Activated T-cell treated with anti-CD3 and anti-CD28 coated beads, Interleukin-2, amount 50 U/mL, for 24 hours (primary cell): ENCODE measurements at regions not wholly inside any gene's neighbourhood (a gene's known extent, or its start where the extent isn't known, plus 50 kb on each side); places are given as distances from the start of the nearest gene placed in this dataset.

ENCODE experiments used
- DNase-seq: peaks from one replicate; pipeline ENCODE4 v3.0.0-alpha.2; 2020
- H3K27ac Mint-ChIP-seq: 2 replicates; pipeline ENCODE4 v1.8.0; 2020; ENCODE audit warnings: mild to moderate bottlenecking, mixed read lengths
- H3K27me3 Mint-ChIP-seq: 2 replicates; pipeline ENCODE4 v1.8.0; 2020; ENCODE audit warnings: mixed read lengths
- H3K36me3 Mint-ChIP-seq: 2 replicates; pipeline ENCODE4 v1.8.0; 2020; ENCODE audit warnings: low read depth, mixed read lengths
- H3K4me1 Mint-ChIP-seq: 2 replicates; pipeline ENCODE4 v1.8.0; 2020; ENCODE audit warnings: low read depth, mixed read lengths
- H3K4me3 Mint-ChIP-seq: 2 replicates; pipeline ENCODE4 v1.8.0; 2020; ENCODE audit warnings: mild to moderate bottlenecking, moderate library complexity, mixed read lengths
- H3K9me3 Mint-ChIP-seq: 2 replicates; pipeline ENCODE4 v1.8.0; 2020; ENCODE audit warnings: mixed read lengths

DNA sequence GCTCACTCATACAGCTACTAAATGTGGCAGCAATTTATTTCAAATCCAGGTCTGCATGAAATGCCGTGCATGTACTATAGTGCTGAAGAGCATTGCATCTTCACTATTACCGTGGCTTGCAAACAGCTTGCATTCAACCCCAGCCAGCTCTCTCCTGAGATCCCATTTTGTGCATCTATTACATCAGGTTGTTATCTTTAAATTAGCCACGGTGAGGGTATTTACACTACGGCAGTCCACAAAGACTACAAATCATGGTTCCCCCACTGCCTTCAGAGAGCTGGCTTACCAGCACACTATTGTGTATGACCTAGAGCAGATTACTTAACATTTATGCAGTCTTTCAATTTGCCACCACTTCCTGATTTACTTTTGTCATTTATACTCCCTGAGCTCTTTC is 621.3 kb upstream of the LRATD1 start:
- H3K27ac Mint-ChIP-seq = no peak overlapping the region
- H3K27me3 Mint-ChIP-seq = no peaks in the 10 kb centered on the region
- no peak for DNase-seq
- no peaks in the 10 kb centered on the region for H3K9me3 Mint-ChIP-seq
- H3K36me3 Mint-ChIP-seq = no peaks in the 10 kb centered on the region
- no peak overlapping the region for H3K4me3 Mint-ChIP-seq
- no peaks in the 10 kb centered on the region for H3K4me1 Mint-ChIP-seq

DNA sequence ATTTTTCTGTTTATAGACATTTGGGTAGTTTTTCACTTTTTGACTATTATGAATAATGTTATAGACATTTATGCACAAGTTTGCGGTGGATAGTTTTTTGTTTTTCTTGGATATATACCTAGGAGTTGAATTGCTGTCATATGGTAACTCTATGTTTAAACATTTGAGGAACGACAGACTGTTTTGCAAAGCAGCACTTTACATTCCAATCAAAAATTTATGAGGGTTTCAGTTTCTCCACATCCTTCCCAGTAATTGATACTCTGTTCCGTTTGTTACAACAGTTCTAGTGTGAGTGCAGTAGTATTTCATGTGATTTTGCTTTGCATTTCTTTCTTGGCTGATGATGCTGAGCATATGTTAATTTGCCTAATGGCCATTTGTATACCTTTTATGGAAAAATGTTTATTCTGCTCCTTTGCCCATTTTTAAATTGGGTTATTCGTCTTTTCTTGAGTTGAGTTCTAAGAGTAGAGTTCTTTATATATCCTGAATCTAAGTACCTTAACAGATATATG is 617.3 kb upstream of the LRATD1 start:
- Mint-ChIP-seq H3K27ac (no peak overlapping the region), H3K4me1 (no peaks in the 10 kb centered on the region), H3K36me3 (no peaks in the 10 kb centered on the region), H3K9me3 (no peaks in the 10 kb centered on the region), H3K4me3 (no peak overlapping the region), H3K27me3 (no peaks in the 10 kb centered on the region)
- DNase-seq = no peak

DNA sequence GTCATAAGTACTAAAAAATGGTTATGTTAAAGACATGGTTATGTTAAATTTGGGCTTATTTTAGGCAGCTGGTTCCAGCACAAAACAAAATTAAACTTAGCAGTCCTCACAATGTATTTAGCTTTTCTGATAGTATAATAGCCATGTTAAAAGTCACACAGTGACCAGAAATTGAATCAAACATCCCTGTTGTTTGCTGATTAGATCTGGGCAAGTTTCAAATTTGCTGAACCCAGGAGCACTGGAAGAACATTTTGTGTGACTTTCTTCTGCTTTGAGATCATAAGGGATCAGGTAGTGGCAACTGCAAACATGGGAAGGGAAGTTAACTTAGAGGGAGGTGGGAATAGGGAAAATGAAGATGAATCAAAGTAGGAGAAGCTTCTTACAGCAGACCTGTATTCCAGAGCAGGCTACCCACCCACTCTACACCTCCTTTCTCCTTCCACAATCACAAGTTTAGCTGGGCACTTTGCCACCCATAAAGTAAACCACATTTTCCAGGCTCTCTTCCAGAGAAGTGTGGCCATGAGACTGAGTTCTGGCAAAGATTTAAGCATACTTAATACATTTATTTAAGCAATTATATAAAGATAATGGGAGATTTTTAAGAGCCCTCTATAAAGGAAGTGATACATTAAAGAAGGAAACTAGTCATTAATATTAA is 616.1 kb upstream of the LRATD1 start:
- Mint-ChIP-seq H3K27me3 (no peaks in the 10 kb centered on the region), H3K27ac (no peak overlapping the region), H3K4me1 (no peaks in the 10 kb centered on the region), H3K36me3 (no peaks in the 10 kb centered on the region), H3K9me3 (no peaks in the 10 kb centered on the region), H3K4me3 (no peak overlapping the region)
- no peak for DNase-seq

DNA sequence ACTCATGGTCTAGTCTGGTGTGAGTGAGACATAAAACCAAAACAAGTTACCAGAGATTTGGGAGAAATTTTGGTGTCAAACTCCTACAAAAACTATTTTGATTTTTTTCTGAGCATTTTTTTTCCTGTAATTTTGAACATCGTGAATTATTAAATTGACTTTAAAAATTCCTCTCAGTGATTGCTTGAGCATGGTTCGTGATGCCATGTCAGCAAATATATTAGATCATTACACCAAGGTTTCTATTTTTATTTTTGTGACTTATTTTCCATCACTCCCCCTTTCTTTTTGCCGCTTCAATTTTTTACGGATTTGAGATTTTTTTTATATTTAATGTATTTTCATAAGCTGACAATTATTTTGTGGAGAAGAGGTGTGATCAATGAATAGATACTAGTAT is 613.9 kb upstream of the LRATD1 start:
- no peak overlapping the region for H3K4me3 Mint-ChIP-seq
- H3K9me3 Mint-ChIP-seq = peaks cover 2% of the 10 kb centered on the region
- no peaks in the 10 kb centered on the region for H3K27me3 Mint-ChIP-seq
- no peak for DNase-seq
- no peaks in the 10 kb centered on the region for H3K36me3 Mint-ChIP-seq
- H3K4me1 Mint-ChIP-seq = no peaks in the 10 kb centered on the region
- no peak overlapping the region for H3K27ac Mint-ChIP-seq

DNA sequence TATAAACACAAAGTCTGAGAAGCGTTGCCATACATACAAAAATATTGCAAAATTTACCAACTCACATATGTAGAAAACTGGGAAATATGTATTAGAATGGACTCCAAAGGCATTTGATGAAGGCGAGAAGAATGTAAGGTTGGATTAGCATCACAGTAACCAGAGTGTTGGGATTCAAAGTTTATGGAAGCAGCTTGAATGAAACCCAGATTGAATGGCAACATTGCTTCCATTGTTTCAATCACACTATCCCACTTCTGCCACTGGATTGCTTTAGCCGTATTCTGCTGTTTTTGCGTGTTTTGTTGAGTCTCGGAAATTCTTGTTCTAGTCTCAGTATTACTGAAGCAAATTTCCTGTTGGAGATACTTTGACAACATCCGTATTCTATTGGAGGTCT is 609.0 kb upstream of the LRATD1 start:
- H3K4me3 Mint-ChIP-seq = no peak overlapping the region
- DNase-seq = no peak

DNA sequence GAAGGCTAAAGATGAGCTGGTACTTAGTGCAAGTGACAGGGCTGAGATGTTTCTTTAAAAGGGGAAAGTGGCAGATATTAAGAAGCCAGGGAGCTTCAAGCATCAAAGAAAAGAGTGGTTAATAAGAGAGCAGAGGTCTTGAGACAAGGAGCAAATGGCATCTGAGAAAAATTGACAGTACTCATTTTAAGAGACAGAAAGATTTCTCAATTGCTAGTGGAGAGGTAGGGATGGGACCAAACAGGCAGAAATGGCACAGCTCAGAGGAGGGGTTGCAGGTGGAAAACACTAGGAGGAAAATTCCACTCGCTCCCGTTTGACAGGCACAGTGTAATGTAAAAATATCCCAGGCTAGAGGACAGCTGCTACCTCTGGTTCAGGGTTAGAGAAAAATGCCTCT is 593.4 kb upstream of the LRATD1 start:
- DNase-seq = no peak
- H3K36me3 Mint-ChIP-seq = no peaks in the 10 kb centered on the region
- peaks cover 8% of the 10 kb centered on the region for H3K9me3 Mint-ChIP-seq
- H3K27ac Mint-ChIP-seq = no peak overlapping the region
- no peaks in the 10 kb centered on the region for H3K27me3 Mint-ChIP-seq
- H3K4me1 Mint-ChIP-seq = no peaks in the 10 kb centered on the region
- no peak overlapping the region for H3K4me3 Mint-ChIP-seq

More for the DNA sequence above, 609.0 kb upstream of the LRATD1 start:
- Mint-ChIP-seq H3K27ac (no peak overlapping the region), H3K27me3 (no peaks in the 10 kb centered on the region), H3K9me3 (peaks cover 2% of the 10 kb centered on the region), H3K4me1 (no peaks in the 10 kb centered on the region), H3K36me3 (no peaks in the 10 kb centered on the region)

DNA sequence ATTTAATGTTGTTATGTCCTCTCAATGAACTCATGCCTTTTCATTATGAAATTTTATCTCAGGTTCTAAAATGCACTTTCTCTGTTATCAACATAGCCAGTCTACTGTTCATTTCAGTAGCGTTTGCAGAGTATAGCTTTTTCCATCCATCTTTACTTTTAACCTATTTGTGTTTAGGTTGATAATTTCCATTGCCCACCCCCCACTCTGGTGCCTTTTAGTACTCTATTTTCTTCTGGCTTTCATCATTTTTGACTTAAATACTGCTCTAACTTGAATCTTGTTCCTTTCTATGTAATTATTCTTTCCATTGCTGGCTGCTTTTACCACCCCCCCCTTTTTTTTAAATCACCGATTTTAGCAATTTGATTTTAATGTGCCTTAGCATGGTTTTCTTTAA is 585.0 kb upstream of the LRATD1 start:
- H3K27ac Mint-ChIP-seq = no peak overlapping the region
- no peak for DNase-seq
- H3K9me3 Mint-ChIP-seq = peaks cover 7% of the 10 kb centered on the region
- no peak overlapping the region for H3K4me3 Mint-ChIP-seq
- H3K36me3 Mint-ChIP-seq = no peaks in the 10 kb centered on the region
- H3K4me1 Mint-ChIP-seq = no peaks in the 10 kb centered on the region
- no peaks in the 10 kb centered on the region for H3K27me3 Mint-ChIP-seq

DNA sequence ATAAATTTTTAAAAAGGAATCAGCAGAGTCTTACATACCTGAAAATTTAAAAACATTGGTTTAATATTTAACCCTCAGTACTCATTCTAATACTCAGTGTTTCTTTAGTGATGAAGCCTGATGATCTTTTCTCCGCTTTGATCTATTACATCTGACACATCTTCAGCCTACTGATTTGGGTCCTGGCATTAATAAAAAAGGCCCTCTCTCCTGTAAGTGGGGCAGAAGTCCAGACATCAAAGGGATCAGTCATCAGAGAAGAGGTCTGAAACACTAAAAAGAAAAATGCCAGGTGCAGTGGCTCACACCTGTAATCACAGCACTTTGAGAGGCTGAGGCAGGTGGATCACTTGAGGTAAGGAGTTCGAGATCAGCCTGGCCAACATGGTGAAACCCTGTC is 581.1 kb upstream of the LRATD1 start:
- no peaks in the 10 kb centered on the region for H3K4me1 Mint-ChIP-seq
- no peak overlapping the region for H3K27ac Mint-ChIP-seq
- no peaks in the 10 kb centered on the region for H3K27me3 Mint-ChIP-seq
- H3K4me3 Mint-ChIP-seq = no peak overlapping the region
- peaks cover 10% of the 10 kb centered on the region for H3K9me3 Mint-ChIP-seq
- no peak for DNase-seq
- no peaks in the 10 kb centered on the region for H3K36me3 Mint-ChIP-seq

DNA sequence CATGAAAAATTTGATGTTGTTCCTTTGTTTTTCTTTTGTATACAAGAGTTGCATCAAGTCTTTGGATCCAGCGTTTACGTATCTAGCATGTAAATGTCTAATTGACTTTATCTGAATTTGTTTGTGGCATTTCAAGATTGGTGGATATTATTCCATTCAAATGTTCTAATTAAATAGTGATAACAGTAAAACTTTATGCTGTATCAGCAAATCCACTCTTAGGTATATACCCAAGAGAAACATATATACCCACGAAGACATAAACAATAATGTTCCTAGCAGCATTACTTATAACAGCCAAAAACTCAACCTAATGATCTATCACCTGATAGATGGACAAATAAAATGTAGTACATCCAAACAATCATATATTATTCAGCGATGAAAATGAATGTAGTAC is 579.4 kb upstream of the LRATD1 start:
- Mint-ChIP-seq H3K36me3 (no peaks in the 10 kb centered on the region), H3K9me3 (peaks cover 16% of the 10 kb centered on the region), H3K27ac (no peak overlapping the region), H3K4me3 (no peak overlapping the region), H3K4me1 (no peaks in the 10 kb centered on the region), H3K27me3 (no peaks in the 10 kb centered on the region)
- no peak for DNase-seq

DNA sequence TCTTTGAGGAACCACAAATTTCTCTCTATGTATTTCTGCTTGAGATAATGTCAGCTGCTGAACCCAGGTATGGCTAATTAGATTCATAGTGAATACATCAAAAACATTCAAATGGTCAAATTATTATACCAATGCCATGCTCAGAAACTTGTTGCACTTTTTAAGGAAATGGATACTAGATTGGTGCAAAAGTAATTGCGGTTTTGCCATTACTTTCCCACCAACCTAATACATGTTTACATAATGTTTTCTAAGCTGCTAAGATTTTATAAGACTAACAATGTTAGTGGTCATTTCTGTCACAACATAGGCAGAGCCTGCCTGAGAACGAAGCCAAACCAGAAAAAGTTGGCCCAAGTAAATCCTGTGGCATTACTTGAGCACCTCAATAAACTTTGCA is 568.2 kb upstream of the LRATD1 start:
- Mint-ChIP-seq H3K27ac (no peak overlapping the region), H3K9me3 (peaks cover 6% of the 10 kb centered on the region), H3K4me1 (no peaks in the 10 kb centered on the region), H3K36me3 (no peaks in the 10 kb centered on the region), H3K27me3 (no peaks in the 10 kb centered on the region), H3K4me3 (no peak overlapping the region)
- no peak for DNase-seq

DNA sequence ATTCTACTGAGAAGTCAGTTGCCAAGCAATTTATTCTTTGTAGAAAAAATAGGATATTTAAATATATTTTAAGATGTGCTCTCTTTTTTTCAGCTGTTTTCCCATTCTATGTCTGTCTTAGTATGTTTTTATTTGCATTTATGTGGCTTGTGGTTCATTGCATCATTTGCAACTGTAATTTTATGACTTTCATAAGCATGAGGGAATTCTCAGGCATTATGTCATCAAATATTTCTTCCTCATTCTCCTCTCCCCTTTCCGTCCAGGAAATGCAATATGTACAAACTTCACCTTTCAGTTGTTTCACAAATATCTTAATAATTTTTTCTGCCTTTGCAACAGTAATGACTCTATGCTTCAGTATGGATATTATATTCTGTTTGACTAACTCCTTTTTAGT is 560.2 kb upstream of the LRATD1 start:
- H3K9me3 Mint-ChIP-seq = peaks cover 3% of the 10 kb centered on the region
- no peak overlapping the region for H3K4me3 Mint-ChIP-seq
- H3K36me3 Mint-ChIP-seq = no peaks in the 10 kb centered on the region
- H3K27ac Mint-ChIP-seq = no peak overlapping the region
- H3K4me1 Mint-ChIP-seq = no peaks in the 10 kb centered on the region
- H3K27me3 Mint-ChIP-seq = no peaks in the 10 kb centered on the region
- no peak for DNase-seq

DNA sequence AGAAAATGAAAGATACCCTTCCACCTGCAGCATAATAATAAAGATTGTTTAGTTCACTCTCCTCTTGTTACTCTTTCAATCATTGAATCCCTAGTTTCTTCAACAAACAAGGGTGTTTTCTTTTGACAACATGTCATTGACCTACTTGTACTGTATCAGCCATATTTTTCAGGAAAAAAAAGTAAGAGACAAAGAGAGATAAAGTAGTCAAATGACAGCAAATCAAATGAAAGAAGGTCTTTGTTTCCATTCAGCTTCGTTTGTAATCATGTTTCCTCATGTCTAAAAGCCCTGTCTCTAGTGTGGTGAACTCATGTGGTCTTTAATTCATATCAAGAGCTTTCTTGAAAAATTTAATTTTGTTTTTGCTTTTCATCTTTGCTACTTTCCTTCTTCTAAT is 557.8 kb upstream of the LRATD1 start:
- H3K4me3 Mint-ChIP-seq = no peak overlapping the region
- H3K4me1 Mint-ChIP-seq = no peaks in the 10 kb centered on the region
- no peaks in the 10 kb centered on the region for H3K36me3 Mint-ChIP-seq
- H3K27me3 Mint-ChIP-seq = no peaks in the 10 kb centered on the region
- H3K27ac Mint-ChIP-seq = no peak overlapping the region
- DNase-seq = no peak
- peaks cover 3% of the 10 kb centered on the region for H3K9me3 Mint-ChIP-seq

DNA sequence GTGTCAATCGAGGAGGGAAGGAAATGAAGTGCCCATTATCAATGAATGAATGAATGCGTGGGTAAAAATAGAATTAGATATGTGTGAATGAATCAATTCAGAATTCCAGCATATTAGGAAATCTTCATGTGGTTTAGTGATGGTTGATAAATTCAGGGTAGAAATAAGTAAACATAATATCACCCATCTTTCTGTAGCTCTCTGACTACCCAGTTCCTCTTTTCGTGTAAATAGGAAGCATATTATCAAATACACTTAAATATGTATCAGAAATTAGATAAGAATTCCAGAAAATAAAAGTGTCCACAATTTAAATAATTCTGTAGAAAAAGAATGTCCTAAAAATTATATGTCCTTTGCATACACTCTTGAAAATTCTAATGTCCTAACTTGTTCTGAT is 552.9 kb upstream of the LRATD1 start:
- no peak for DNase-seq
- H3K4me1 Mint-ChIP-seq = no peaks in the 10 kb centered on the region
- H3K27me3 Mint-ChIP-seq = no peaks in the 10 kb centered on the region
- H3K27ac Mint-ChIP-seq = no peak overlapping the region
- H3K4me3 Mint-ChIP-seq = no peak overlapping the region
- no peaks in the 10 kb centered on the region for H3K36me3 Mint-ChIP-seq
- peaks cover 5% of the 10 kb centered on the region for H3K9me3 Mint-ChIP-seq

DNA sequence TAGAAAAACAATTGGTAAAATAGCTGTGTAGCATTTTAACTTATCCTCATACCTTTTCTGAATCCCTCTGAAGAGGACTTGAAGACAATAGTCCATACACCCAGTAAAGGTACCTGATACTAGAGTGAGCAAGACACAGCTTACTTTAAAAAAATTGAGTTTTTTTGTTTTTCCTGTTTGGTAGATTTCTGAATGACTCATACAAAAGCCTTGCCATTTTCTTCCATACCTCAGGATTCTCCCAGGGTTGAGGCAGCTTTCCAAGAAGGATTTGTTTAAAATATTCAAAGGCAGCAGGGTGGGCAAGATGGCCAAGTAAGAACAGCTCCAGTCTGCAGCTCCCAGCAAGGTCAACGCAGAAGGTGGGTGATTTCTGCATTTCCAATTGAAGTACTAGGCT is 551.0 kb upstream of the LRATD1 start:
- no peak overlapping the region for H3K4me3 Mint-ChIP-seq
- H3K27ac Mint-ChIP-seq = no peak overlapping the region
- H3K9me3 Mint-ChIP-seq = peaks cover 7% of the 10 kb centered on the region
- DNase-seq = no peak
- H3K4me1 Mint-ChIP-seq = no peaks in the 10 kb centered on the region
- H3K27me3 Mint-ChIP-seq = no peaks in the 10 kb centered on the region
- H3K36me3 Mint-ChIP-seq = no peaks in the 10 kb centered on the region

DNA sequence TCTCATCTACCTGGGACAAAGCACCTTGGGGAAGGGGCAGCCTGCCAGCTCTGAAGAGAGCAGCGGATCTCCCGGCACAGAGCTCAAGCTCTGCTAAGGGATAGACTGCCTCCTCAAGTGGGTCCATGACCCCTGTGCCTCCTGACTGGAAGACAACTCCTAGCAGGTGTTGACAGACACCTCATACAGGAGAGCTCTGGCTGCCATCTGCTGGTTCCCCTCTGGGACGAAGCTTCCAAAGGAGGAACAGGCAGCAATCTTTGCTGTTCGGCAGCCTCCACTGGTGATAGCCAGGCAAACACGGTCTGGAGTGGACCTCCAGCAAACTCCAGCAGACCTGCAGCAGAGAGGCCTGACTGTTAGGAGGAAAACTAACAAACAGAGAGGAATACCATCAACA is 549.9 kb upstream of the LRATD1 start:
- Mint-ChIP-seq H3K4me1 (no peaks in the 10 kb centered on the region), H3K27ac (no peak overlapping the region), H3K4me3 (no peak overlapping the region), H3K36me3 (no peaks in the 10 kb centered on the region), H3K27me3 (no peaks in the 10 kb centered on the region), H3K9me3 (peaks cover 11% of the 10 kb centered on the region)
- DNase-seq = no peak

DNA sequence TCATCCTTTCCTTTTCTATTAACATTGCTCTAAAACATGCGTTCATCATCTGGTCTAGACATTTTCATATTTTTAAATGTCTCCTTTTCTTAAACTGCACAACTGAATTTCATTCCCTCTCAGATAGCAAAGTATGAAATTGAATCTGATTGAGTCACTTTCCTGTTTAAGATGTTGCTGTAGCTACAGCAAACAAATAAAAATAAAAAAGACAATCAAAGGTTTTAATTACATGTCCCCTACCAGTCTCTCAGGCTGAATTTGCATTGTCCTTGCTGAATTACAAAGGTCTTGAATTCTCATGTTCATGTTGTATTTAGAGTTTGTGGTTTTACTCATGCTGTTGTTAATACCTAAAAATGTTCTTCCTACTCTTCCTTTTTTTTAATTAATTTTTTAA is 537.9 kb upstream of the LRATD1 start:
- H3K9me3 Mint-ChIP-seq = peaks cover 2% of the 10 kb centered on the region
- no peak overlapping the region for H3K27ac Mint-ChIP-seq
- H3K36me3 Mint-ChIP-seq = no peaks in the 10 kb centered on the region
- no peak for DNase-seq
- no peaks in the 10 kb centered on the region for H3K4me1 Mint-ChIP-seq
- no peak overlapping the region for H3K4me3 Mint-ChIP-seq
- no peaks in the 10 kb centered on the region for H3K27me3 Mint-ChIP-seq
